NCI-H526 (cell line): ENCODE measurements at regions not wholly inside any gene's neighbourhood (a gene's known extent, or its start where the extent isn't known, plus 50 kb on each side); places are given as distances from the start of the nearest gene placed in this dataset.
A peak's percentile ranks its signal among the peaks of the same experiment; 100 is the strongest.
"Not testable (repeated sequence)": the region's sequence is repeated elsewhere in the genome, so short reads cannot be mapped to it uniquely, and the experiment has no call there.

ENCODE experiments used
- DNase-seq, 2 experiments: peaks; one replicate each; lab custom pipeline; 2025; lab: John Stamatoyannopoulos, UW

DNA sequence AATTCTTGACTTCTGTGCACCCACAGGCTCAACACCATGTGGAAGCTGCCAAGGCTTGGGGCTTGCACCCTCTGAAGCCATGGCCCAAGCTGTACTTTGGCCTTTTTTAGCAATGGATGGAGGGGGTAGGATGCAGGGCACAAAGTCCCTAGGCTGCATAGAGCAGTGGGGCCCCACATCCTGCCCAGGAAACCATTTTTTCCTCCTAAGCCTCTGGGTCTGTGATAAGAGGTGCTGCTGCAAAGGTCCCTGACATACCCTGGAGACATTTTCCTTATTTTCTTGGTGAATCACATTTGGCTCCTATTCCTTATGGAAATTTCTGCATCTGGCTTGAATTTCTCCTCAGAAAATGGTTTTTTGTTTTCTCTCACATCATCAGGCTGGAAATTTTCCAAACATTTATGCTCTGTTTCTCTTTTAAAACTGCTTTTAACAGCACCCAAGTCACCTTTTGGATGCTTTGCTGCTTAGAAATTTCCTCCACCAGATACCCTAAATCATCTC lies 482.7 kb upstream of the TLE4 start:
- no peak for DNase-seq

DNA sequence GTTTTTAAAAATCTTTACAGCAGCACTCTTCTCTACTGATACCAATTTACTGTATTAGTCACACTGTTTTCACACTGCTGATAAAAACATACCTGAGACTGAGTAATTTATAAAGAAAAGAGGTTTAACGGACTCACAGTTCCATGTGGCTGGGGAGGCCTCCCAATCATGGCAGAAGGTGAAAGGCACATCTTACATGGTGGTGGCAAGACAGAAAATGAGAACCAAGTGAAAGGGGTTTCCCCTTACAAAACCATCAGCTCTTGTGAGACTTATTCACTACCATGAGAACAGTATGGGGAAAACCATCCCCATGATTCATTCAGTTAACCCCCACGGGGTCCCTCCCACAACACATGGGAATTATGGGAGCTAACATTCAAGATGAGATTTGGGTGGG lies 481.9 kb upstream of the TLE4 start:
- not testable (repeated sequence) for DNase-seq

DNA sequence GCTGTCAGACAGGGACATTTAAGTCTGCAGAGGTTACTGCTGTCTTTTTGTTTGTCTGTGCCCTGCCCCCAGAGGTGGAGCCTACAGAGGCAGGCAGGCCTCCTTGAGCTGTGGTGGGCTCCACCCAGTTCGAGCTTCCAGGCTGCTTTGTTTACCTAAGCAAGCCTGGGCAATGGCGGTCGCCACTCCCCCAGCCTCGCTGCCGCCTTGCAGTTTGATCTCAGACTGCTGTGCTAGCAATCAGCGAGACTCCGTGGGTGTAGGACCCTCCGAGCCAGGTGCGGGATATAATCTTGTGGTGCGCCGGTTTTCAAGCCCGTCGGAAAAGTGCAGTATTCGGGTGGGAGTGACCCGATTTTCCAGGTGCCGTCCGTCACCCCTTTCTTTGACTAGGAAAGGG lies 468.5 kb upstream of the TLE4 start:
- peak in 1 of 2 experiments; percentile 16 for DNase-seq

DNA sequence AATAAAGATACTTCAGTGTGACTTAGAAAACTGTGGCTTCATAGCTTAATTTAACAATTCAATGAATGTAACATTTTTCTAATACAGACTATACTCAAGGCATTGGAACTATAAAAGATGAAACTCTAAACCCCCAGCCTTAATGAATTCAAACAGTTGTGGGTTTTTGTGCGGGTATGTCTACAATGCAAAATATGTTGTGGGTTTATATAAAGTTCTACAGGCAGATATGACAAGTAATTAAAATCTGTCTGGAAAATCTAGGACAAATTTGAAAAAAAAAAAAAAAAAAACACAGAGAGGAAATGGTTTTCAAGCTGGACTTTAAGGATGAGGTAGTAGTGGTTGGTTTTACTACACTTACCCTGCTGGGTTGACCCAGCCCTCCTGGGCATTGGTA lies 467.5 kb upstream of the TLE4 start:
- no peak for DNase-seq

DNA sequence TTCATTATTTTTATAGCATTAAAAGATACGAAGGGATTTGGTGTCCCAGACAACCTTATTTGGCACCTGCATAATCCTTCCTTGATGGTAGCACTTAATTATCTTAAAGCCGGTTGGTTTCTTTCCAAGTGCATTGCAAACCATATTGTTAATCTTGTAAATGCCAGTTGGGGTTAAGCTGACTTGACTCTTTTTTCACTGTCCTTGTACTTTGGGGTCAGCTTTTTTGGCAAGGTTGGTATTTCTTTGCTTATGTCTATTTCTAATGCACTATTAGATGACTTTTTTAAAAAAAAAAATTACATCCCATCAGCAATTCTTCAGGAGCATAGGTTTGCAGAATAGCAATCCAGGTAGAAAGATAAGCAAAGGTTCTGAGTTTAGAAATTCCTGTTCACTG lies 466.8 kb upstream of the TLE4 start:
- DNase-seq = no peak

DNA sequence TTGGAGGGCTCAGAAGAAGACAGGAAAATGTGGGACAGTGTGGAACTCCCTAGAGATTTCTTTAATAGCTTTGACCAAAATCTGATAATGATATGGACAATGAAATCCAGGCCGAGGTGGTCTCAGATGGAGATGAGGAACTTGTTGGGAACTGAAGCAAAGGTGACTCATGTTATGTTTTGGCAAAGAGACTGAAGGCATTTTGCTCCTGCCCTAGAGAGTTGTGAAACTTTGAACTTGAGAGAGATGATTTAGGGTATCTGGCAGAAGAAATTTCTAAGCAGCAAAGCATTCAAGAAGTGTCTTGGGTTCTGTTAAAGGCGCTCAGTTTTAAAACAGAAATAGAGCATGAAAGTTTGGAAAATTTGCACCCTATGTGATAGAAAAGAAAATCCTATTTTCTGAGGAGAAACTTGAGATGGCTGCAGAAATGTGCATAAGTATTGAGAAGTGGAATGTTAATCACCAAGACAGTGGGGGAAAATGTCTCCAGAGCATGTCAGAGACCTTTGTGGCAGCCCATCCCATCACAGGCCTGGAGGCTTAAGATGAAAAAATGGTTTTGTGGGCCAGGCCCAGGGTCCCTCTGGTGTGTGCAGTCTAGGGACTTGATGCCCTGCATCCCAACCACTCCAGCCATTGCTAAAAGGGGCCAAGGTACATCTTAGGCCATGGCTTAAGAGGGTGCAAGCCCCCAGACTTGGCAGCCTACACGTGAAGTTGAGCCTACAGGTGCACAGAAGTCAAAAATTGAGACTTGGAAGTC lies 463.7 kb upstream of the TLE4 start:
- no peak for DNase-seq

DNA sequence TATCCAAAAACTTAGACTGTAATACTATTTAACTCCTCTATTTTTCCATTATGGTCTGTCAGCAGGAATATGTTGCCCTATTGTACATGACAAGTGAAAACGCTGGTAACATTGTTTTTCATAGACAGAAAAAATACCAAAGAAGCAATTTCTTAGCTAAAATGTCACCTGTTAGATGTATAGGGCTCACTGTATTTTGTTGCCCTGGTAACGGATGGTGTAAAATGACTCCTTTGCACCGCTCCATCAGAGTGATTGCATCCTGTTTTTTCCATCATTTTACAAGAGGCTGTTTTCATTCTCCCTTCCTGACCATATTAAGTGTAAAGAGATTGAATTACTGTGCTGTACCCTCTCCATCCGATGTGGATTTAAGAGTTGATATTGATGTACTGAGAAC lies 460.1 kb upstream of the TLE4 start:
- DNase-seq = no peak

DNA sequence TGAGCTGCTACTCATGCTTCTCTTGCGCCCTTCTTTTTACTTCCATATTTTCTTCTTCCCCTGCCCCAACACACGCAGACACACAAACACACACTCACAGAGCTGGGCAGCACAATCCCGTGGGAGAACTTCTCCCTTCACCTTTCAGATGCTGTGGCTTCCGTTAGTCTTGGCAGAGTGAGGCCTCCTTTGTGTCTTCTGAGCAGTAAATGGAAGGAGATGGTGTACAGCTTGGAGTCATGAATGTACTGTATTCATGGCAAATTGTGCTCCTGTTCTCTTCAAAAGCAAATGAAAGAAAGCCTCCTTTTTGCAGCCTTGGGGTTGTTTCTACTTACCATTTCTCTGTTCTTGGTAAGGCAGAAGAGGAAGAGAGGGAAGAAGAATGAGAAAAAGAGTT lies 456.6 kb upstream of the TLE4 start:
- no peak for DNase-seq

DNA sequence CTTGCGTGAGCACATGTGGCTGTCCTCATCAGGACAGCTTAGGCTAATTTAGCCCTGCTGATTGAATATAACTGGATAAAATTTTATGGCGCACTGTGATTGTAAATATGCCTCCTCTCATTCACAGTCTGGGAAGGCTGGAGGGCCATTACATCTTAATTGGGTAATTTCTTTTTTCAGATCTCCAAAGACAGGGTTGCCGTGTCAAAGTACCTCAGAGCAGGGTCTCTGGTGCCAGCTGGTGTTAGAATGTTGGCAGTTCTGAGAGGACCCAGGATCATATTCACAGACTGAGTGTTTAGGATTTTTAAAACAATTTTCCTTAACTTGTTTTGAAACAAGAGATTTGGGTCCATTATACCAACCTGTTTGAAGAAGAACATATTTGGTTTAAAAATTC lies 455.7 kb upstream of the TLE4 start:
- no peak for DNase-seq

DNA sequence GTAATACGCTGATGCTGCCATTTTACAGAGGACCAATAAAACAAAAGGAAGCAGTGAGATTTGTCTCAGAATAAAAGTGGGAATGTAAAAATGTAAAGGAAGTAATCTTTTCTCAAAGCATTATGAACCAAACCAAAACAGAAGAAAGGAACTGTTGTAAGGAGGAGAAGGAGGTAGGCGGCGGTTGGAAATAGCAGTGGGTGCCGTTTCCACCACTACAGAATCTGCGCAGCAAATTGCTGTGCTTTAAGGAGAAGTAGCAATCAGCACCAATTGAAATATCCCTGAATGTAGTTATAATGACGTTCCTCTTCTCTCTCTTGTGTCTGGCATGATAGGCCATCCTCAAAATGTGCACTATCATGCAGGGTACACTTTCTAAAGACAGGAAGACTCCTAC lies 455.1 kb upstream of the TLE4 start:
- no peak for DNase-seq

DNA sequence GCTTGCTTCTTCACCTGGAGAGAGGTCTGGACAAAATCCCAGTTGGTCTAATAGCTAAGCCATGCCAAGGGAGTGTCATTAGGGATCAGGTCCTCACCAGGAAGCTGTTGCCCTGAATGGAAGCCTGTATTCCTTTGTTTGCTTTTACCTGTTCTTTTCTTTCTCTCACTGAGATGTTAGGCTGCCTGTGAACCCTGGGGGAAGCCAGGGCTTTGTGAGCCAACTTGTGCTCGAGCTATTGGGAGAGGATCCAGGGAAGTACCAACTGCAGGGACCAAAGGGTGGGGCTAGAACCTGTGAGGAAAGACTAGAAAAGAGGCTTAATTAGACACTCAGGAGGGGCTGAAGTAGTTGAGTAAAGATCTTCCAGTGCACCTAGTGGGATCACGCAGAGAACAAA lies 451.2 kb upstream of the TLE4 start:
- no peak for DNase-seq

DNA sequence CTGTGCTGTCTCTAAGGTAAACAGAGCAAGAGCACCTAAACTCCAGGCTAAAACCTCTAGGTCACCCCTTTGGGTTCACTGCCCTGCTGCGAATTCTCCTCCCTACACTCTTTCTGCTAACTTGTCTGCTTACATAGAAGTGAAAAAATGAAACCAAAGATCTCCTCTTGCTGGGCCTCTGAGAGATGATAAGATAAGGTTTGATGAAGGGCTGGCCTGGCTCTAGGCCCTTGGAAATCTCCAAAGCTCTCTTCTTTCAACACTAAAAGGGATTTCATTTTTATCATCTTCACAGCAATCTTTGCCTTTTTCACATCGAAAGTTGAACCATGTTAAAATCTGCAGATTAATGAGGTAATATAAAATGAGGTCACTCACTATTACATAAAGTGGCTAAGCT lies 450.8 kb upstream of the TLE4 start:
- DNase-seq = no peak

DNA sequence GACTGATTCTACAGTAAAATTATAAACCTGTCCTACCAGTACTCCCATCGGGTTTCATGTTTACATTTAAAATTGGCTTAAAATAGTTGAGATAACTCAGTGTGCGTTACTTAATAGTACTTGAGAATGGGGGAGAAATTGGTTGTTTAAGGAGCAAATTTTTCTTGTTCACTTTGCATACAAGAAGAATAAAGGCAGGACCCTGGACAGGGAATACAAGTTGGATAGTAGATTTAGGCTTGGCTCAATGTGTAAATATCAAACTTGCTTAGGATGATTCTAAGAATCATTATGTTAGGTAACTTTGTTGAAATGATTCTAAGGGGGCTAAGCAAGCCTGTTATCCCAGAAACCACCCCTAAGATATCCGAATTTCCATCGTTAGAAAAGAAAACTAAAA lies 448.4 kb upstream of the TLE4 start:
- no peak for DNase-seq

DNA sequence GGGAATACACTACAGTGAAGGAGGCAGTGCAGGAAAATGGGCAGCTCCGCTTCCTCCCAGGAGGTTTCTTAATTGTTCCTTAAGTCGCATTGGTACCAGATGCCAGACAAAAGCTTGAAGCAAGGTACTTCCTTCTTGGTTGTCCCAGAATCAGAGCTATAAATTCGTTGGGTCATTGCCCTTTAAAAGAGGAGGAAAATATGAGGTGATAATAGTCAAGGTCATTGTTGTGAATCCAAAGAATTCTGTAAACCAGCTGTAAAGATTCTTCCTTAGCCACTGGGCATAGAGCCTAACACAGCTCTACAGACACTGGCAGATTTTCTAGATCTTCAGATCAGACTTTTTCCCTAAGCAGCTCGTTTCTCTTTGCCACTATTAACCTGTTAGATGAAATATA lies 444.1 kb upstream of the TLE4 start:
- DNase-seq = no peak

DNA sequence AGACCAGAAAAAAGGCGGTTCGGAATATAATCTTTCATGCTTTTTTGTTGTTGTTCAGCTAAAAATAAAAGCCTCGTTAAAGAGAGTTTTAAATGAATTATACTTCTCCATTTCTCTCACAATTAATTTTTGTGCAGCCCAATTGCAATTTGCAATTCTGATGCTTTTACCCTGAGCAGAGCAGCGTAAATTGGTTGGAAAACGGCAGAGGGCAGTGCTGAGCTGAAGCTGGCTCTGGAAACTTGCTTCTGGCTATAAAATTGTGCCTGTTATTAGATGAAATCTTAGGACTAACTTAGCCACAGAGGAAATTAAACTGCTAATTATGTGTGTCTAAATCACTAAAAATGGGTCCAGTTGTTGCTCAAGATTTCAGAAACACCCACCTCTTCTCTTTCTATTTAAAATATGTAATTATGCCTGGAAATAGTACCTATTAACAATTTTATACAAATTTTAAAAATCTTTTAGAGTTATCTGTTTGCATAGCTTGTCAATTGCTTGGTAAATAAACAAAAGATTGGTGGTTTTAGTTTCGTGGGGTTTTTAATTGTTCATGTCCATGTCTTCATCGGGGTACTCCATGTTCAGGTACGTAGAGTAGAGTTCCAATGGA lies 441.8 kb upstream of the TLE4 start:
- peak in 1 of 2 experiments; percentile 61 for DNase-seq

DNA sequence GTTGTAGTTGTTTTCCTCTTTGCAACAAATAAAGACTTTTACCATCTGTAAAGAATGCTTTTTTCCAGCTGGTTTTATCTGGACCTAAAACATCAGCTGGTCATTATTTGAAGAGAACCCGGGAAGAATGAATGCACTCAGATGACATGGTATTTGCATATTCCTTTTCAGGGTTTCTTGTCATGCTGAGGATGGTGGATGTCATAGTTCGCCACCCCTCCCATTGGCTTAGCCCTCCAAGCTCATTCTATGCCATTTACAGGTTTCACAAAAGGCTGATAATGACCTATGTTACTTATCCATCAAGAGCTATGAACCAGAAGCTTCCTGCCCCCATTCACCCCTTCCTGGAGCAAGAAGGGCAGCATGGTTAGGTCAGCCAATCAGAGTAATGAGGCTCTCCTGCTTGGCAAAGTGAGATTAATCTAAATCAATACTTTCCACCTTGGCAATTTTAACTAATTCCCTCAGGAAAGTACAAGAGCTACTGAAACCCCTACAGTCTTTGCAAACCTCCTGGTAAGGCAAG lies 440.5 kb upstream of the TLE4 start:
- DNase-seq = peak in 1 of 2 experiments; percentile 5

DNA sequence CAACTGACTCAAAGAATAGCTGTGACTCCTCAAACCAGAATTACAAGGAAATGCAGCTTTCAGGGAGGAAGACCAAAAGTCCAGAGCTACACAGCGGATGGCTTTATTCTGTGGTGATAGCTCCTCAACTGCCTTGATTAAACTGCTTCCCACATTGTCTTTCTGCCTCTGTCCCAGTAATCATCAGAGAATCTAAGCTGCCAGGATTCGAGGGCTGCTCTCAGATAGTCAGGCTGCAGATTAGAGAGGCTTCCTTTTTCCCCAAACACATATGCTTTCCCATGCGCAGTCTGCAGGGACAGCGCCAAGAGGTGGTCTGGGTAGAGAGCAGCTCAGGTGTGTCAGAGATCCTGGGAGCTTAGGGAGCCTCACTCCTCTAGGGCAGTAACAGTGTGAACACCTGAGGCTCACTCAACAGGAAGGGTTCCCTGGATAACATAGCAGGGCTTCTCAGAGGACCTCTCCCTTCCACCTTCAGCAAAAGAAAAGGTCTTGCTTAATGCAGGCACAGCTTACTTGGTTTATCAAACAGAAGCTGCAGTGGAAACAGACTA lies 439.9 kb upstream of the TLE4 start:
- DNase-seq = no peak

DNA sequence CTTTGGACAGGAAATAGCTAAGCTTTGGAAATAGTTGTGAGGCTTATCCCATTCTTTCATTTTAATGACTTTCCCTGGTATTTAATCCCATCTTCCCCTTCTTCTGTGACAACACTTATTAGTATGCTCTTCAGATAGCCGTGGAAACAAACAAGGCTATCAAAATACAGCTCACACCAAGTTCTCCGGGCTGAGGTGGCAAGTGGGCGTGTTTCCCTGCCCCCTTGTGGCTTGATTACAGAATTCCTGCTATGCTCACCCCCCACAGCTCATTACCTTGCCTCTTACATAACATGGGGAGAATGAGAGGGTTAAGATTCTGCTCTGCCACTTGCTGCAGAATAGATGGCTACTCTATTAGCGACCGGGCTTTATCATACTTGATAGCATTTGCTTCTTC lies 437.1 kb upstream of the TLE4 start:
- DNase-seq = peak in 1 of 2 experiments; percentile 47

DNA sequence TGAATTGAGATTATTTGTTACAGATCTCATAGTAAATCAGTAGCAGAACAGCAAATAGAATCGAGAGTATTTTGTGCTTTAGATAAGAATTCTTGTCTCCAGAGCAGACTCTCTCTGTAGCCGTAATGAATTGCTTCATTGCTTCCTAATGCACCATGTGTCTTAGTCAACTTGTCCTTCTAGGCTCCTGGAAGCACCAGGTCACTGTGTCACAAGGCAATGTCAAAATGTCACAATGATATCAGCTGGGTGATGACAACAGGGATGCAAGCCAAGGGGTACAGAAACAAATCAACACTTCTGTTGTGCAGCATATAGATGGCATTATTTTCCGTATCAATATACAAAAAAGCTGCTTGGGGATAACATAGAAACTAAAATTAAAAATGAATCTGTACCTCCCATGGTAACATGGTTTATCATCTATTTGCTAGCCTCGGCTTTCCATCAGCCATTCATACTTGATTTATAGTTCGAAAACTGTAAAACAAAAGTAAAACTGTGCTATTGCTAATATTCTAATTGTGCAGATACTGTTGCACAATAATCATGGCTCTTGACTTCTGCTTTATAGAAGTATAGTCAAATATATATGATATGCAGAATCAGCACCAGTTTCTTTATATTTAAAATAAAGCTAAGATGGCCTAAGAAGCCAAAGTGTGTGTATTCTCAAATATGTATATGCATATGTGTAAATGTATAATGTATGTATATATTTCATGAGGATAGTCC lies 435.9 kb upstream of the TLE4 start:
- no peak for DNase-seq

DNA sequence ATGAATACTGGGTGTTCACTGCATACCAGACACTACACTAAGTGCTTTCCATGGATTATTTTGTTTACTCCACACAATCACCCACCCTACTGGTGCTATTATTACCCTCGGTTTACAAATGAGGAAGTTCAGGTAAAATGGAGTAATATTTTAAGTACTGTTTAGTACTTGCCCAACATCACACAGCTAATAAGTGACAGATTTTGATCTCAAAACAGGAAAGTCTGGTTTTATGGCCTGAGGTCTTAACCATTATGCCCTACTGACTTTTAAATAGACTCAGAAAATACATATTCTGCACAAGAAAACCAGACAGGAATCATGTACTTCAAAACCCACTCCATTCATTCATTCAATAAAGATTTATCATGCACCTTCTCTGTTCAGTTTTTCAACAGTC lies 431.0 kb upstream of the TLE4 start:
- no peak for DNase-seq

DNA sequence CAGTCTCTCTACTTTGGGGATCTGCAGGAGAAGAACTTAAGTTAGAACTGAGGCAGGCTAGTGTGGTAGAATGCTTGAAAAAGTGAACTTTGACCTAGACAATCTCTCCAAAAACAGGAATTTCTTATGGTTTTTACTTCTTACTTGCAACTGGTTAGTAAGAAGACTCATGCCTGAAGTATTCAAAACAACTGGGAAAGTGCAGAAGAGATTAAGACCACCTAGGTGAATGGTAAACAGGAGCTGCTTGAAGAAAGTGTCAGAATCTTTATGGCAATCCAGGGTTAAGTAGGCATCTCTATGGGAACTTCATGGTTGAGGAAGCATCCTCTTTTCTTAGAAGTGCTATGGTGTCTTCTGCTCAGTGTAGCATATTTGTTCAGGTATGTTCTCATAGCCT lies 428.6 kb upstream of the TLE4 start:
- no peak for DNase-seq

DNA sequence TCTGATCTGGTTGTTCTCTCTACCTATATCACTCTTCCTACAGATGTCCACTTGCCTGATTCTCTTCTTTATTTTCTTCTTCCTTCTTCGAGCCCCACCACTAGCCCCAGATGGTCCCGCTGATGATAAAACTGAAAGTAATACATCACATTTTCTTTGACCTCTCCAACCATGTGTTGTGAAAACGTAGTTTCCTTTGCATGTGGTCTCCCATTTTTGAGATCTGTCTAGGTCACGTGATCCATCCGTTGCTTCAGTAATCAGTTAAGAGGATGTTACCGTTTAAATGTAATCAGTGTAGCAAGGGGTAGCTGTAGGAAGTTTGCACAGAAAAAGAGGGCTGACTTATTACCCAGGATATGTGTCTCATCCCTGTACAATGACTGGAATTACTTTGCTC lies 426.3 kb upstream of the TLE4 start:
- DNase-seq = no peak

DNA sequence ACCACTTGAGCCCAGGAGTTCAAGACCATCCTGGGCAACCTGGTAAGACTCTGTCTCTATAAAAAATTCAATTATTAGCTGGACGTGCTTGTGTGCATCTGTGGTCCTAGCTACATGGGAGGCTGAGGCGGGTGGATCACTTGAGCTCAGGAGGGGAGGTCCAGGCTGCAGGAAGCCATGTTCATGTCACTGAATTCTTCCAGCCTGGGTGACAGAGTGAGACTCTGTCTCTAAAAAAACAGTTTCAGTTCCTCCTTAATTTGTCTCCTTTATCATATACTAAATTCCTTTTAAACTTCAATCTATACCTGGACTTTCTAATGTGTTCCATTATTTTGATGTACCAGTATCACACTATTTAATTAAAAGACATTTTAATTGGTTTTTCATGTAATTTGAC lies 422.2 kb upstream of the TLE4 start:
- DNase-seq = no peak
